ENCODE measurements at regions not wholly inside any gene's neighbourhood (a gene's known extent, or its start where the extent isn't known, plus 50 kb on each side); places are given as distances from the start of the nearest gene placed in this dataset.

DNA sequence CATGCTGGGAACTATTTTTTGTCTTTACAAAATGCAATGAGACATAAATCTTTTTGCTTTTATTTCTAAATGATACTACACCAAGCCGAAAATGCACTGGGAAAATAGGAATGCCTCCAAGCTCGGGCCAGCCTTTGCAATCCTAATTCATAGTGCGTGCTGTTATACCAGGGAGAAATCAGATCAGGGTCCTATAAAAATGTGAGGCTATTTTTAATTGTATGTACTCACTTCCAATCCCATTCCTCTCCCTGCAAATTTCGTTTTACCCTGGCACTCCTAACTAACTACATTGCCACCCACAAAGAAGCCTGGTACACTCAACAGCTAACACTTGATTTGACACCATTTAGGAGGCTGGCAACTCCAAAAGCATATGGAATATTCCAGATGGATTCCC is 350.6 kb upstream of the ZFP64 start:
- TF ChIP-seq CEBPB (IDR thresholded peaks at IDR 0.05) (no peak), MAX (IDR thresholded peaks at IDR 0.05) (no peak), TAF1 (IDR thresholded peaks at IDR 0.05; ENCODE audit: low read depth) (no peak), TEAD4 (IDR thresholded peaks at IDR 0.05) (no peak), FOXM1 (IDR thresholded peaks at IDR 0.05; ENCODE audit: borderline replicate concordance, low read depth) (no peak), EGR1 (IDR thresholded peaks at IDR 0.05) (no peak), RAD21 (IDR thresholded peaks at IDR 0.05; ENCODE audit: low read depth) (no peak), NFIC (IDR thresholded peaks at IDR 0.05) (no peak), YY1 (IDR thresholded peaks at IDR 0.05; ENCODE audit: low read depth) (no peak), EP300 (IDR thresholded peaks at IDR 0.05; ENCODE audit: borderline replicate concordance) (no peak), CREB1 (IDR thresholded peaks at IDR 0.05; ENCODE audit: low read depth) (no peak)
